GM19463 (cell line): ENCODE measurements at regions not wholly inside any gene's neighbourhood (a gene's known extent, or its start where the extent isn't known, plus 50 kb on each side); places are given as distances from the start of the nearest gene placed in this dataset.
"Not testable (repeated sequence)": the region's sequence is repeated elsewhere in the genome, so short reads cannot be mapped to it uniquely, and the experiment has no call there.

ENCODE experiments used
- ATAC-seq: cut with Tn5 transposase; IDR thresholded peaks from one replicate; pipeline ENCODE4 v1.9.1; 2021; ENCODE audit warnings: mild to moderate bottlenecking, moderate library complexity; ENCODE audit not compliant: unreplicated experiment

GRCh38 chr1:173394813-173395212, 82.3 kb upstream of the PRDX6 start:
- not testable (repeated sequence) for ATAC-seq

DNA sequence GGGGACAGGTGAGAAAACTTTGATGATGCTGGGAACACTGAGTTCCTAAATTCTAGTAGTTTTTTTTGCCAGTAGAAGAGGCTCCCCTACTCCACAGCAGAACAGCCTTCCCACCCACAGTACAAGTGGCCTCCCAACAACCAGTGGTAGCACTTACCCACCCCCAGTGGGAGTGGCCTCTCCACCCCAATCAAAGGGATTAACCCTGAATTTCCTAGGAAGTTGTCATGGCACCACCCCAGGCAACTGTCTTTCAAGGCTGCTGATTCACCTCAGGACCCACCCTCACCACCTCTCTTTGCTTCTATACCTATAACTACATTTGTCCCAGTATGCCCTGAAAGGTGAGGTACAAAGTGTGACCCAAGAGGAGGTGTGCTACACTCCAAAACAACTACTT, 81.4 kb upstream of the PRDX6 start:
- no peak for ATAC-seq

DNA sequence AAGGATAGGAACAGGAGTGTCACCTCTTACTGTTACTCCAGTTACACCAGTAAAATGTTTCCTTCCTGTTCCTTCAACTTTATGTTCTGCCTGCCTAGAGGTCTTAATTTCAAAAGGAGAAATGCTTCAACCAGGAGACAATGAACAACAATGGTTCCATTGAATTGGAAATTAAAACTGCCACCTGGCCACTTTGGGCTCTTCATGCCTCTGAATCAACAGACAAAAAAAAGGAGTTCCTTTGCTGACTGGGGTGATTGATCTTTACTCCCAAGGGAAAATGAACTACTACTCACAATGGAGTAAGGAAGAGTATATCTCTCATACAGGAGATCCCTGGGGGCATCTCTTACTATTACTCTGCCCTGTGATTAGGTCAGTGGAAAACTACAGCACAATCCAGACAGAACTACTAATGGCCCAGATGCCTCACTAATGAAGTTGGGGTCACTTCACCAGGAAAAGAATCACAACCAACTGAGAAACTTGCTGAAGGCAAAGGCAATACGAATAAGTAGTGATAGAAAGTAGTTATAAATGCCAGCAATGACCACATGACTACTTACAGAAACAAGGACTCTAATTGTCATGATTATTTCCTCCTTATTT, 76.6 kb upstream of the PRDX6 start:
- no peak for ATAC-seq

DNA sequence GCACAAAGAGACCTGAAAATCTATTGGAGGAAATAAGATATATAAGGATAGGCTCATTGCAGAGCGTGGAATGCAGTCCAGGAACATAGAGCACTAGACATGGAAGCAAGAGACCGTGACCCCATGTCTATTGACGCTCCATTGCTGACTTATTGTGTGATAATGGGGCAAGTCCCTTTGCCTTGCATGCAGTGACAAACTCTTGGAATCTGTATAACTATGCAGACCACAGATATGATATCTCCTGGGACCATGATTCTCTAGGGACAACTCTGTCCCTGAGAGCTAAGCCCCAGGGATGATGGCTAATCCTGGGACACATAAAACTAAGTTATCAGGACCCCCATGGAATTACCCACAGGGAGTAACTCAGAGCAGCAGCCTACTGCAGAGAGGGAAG, 73.1 kb upstream of the PRDX6 start:
- no peak for ATAC-seq

DNA sequence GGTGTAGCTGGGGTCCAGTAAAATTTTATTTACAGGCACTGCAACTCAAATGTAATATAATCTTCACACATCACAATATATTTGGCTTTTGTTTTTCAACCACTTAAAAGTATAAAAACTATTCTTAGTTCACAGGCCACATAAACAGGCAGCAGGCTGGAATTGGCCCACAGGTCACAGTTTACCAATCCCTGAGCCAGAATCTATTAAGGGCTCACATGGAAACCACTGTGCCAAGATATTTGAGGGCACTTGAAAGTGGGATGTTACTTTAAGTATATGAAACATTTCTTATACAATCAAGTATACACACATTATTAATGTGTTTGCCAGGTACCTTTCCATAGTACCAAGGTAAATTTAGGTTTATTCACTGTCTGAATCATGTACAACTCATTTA, 71.9 kb upstream of the PRDX6 start:
- ATAC-seq = no peak

DNA sequence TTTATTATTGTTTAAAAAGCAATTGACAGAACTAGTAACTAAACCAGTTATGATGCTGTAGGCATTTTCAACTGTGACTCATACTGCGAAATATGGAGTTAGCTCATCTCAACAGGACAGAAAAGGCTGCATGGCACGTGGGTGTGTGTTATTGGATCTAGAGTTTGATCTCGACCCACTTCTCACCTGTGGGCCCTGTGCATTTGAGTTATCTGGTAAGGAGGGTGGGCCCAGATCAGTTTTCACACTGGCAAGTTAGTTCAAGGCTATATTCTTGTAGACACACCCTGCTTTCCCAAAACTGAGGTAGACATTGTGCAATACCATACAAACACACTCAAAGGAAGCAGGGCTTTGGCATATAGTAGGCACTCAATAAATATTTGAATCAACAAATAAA, 71.3 kb upstream of the PRDX6 start:
- no peak for ATAC-seq

DNA sequence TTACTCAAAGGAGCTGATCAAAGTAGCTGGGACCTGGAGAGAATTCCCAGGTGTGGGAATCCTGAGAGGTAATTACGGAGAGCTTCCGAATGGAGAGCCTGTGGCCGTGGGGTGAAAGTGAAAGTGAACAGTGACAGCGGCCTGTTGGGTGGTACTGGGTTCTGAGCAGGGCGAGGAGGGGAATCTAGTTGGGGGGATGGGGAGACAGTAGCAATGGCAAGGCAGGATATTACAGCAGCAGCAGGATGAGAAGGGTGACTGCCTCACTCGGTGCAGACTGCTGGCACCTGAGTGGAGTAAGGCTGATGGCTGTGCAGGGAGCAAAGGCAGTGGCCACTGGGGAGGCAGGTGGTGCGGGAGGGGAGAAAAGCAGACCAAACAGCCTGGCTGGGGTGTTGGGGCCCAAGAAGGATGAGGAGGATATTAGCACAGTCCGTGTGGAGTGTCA, 70.3 kb upstream of the PRDX6 start:
- ATAC-seq = peak; percentile 26

- ATAC-seq = no peak
These were observed 69.3 kb upstream of the PRDX6 start for GRCh38 chr1:173407846-173408245.

DNA sequence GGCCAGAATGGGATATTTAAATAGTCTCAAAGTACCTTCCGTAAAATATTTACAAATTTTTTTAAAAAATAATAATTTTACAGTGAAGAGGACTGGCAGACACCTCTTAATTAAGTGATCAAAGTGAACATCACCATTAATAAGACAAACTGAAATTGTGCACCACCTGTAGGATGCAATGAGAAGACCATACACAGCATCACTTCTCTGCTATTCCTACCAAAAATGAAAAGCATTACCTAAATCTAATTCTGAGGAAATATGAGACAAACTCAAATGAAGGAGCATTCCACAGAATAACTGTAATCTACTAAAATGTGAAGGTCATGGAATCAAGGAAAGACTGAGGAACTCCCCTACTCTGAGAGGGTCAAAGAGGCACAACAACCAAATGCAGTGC, 68.2 kb upstream of the PRDX6 start:
- ATAC-seq = no peak

DNA sequence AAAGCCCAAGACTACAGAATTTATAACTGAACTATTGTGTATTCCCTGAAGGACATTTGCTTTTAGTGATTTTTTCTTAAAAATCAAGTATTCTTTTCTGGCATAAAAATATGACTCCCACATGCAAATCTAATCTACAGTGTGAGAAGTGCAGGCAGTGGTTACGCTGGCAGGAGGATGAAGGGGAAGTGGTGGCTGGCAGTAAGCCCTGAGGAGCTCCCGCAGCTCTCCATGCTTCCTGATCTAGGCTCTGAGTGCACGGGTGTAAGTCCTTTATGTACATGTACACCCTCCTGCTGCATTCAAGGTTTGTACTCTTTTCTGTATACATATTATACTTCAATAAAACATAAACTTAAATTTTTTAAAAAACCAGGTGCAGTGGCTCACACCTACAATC, 67.5 kb upstream of the PRDX6 start:
- ATAC-seq = no peak

- peak; percentile 3 for ATAC-seq
These were observed 66.9 kb upstream of the PRDX6 start for GRCh38 chr1:173410133-173410793.

- peak; percentile 43 for ATAC-seq
These were observed 66.3 kb upstream of the PRDX6 start for GRCh38 chr1:173410794-173411236.

GRCh38 chr1:173411835-173412742, 65.0 kb upstream of the PRDX6 start:
- no peak for ATAC-seq

DNA sequence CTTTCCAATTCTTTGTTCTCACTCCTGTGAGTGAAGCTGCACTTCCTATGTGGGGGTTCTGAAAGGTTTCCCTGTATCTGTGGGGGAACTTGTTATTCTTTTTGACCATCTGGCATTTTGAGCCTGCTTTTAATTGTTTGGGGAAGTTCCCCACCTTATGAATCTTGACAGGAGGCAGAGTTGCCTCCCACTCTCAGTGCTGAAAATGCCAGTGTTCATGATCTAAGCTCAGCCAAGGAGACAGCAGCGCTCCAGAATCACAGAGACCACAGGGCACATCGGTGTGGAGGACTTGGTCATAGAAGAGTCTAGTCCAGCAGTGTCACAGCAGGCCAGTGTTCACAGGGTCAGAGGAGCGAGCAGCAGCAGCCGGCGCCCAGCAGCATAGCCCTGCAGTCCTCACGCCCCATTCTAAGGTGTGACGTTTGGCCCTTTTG, 63.8 kb upstream of the PRDX6 start:
- ATAC-seq = peak; percentile 8

GRCh38 chr1:173414136-173414535, 63.0 kb upstream of the PRDX6 start:
- peak; percentile 26 for ATAC-seq

GRCh38 chr1:173414539-173415226, 62.5 kb upstream of the PRDX6 start:
- ATAC-seq = no peak

- peak; percentile 30 for ATAC-seq
These were observed 61.6 kb upstream of the PRDX6 start for GRCh38 chr1:173415490-173415889.

- ATAC-seq = no peak
These were observed 61.2 kb upstream of the PRDX6 start for GRCh38 chr1:173415905-173416450.

DNA sequence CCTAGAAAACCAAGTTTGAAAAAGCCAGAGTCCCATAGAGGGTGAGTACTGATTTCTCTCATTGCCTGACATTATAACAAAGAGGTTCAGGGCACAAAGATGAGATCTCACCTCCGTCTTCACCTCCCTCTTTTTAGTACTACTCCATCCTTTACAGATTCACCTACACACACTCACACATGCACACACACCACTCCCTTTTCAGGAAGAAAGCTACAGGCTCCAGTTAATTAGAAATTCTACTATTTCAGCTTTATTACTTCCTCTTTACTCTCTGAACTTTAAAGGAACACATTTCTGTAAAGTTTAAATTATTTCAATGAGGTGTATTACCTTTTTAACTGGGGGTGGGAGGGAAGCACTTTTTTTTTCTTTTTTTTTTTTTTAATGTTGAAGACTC, 59.6 kb upstream of the PRDX6 start:
- ATAC-seq = no peak

DNA sequence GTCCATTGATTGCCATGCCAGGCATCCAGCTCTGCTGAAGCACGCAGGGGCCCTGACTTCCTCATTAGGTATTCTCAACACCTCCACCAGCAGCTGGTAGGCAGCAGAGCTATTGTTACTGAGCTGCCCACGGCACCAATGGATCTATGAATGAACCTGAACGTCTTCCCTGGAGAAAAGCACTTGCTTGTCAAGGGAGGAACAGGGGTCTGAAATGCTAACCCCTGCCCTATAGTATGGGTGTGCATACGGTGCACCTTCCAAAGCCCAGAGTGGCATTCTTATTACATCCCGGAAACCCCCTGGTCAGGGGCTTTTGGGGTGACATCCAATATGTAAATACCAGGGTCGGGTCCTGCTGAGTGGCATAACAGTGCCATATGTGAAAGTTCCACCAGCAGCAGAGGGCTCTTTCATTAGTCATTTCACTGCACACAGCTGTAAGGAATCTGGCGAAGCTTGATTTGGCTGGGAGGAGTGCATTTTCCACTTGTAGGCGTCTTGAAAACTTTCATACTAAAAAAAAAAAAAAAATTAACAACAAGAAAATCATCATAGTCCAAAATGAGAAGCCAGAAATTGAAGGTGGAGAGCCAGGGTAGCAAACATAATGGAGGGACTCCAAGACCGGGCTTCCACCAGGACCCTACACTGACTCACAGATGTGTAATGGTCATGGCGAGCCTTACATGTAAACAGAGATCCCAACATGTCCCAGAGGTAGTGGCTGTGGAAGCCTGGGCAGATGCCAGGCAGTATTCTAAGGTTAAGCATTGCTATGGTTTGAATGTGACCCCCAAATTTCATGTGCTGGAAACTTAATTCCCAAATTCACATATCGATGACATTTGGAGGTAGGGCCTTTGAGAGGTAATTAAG, 58.8 kb upstream of the PRDX6 start:
- ATAC-seq = peak; percentile 38
